ENCODE measurements at regions not wholly inside any gene's neighbourhood (a gene's known extent, or its start where the extent isn't known, plus 50 kb on each side); places are given as distances from the start of the nearest gene placed in this dataset.

DNA sequence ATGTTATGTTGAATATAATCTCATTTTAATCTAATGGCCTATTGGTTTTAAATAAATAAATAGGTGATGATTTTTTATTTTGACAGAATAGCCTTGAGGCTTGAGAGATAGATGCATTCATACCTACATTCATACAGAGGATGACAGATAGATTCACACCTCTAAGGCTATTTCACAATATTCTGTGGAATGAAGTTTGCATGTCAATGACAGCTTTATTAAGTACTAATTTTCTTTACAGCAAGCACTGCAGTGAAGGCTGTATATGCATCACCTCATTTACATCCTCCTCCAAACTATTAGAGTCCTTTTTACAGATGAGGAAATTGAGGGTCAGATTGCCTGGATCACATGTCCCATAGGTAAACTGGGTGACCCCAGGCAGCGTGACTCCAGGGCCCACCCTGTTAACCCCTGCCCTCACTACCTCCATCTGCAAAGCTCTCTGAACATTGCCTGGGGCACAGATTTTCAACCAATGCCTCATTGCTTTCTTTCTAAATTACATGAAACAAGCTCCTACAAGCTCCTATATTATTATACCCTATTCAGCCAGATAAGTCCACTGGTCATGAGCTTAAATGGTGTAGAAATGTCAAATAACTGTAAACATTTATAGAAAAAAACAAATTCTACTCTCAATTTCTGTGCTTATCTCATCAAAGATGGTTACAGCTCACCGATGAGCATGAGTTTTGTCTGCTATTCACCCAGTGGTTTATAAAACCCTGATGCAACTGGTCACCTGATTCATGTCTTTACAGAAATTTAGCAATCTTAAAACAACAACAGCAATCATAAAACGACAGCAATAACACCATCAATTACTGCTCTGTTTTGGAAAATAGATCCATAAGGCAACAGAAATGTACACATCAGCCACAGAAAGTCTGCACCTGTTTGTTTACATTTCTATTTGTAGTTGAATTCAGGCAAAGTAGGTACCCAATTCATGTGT, 338.0 kb downstream of the NSG2 start:
- no peaks in the 10 kb centered on the region for H3K36me3 ChIP-seq (ENCODE audit: control insufficient read depth in 4 of 4, insufficient read depth in 3 of 4, low read depth in 1 of 4, low read length in 3 of 4)
- no peak overlapping the region for H3K9ac ChIP-seq (ENCODE audit: low read depth in 1 of 2, low read length in 2 of 2)
- no peaks in the 10 kb centered on the region for H3K4me1 ChIP-seq (ENCODE audit: control insufficient read depth in 4 of 4, insufficient read depth in 4 of 4, low read length in 3 of 4)
- peaks cover 0 to 8% (median 5%) of the 10 kb centered on the region in 4 donors for H3K27me3 ChIP-seq (ENCODE audit: control insufficient read depth in 4 of 4, insufficient read depth in 4 of 4, low read length in 3 of 4)
- H3K27ac ChIP-seq (ENCODE audit: low read depth in 1 of 2, low read length in 2 of 2) = no peak overlapping the region
- H3K4me3 ChIP-seq (ENCODE audit: low read depth in 1 of 3, low read length in 3 of 3) = no peak overlapping the region
- TF ChIP-seq, protein P1, sequence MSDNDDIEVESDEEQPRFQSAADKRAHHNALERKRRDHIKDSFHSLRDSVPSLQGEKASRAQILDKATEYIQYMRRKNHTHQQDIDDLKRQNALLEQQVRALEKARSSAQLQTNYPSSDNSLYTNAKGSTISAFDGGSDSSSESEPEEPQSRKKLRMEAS (IDR thresholded peaks at IDR 0.05) = no peak
- TF ChIP-seq FOXA1 (IDR thresholded peaks at IDR 0.05) = no peak
- TF ChIP-seq, protein P2, sequence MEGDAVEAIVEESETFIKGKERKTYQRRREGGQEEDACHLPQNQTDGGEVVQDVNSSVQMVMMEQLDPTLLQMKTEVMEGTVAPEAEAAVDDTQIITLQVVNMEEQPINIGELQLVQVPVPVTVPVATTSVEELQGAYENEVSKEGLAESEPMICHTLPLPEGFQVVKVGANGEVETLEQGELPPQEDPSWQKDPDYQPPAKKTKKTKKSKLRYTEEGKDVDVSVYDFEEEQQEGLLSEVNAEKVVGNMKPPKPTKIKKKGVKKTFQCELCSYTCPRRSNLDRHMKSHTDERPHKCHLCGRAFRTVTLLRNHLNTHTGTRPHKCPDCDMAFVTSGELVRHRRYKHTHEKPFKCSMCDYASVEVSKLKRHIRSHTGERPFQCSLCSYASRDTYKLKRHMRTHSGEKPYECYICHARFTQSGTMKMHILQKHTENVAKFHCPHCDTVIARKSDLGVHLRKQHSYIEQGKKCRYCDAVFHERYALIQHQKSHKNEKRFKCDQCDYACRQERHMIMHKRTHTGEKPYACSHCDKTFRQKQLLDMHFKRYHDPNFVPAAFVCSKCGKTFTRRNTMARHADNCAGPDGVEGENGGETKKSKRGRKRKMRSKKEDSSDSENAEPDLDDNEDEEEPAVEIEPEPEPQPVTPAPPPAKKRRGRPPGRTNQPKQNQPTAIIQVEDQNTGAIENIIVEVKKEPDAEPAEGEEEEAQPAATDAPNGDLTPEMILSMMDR (IDR thresholded peaks at IDR 0.05; ENCODE audit: low read depth, low read length, missing input control) = no peak
- no peak for TF ChIP-seq RAD21 (IDR thresholded peaks at IDR 0.05)
- TF ChIP-seq, protein P3, sequence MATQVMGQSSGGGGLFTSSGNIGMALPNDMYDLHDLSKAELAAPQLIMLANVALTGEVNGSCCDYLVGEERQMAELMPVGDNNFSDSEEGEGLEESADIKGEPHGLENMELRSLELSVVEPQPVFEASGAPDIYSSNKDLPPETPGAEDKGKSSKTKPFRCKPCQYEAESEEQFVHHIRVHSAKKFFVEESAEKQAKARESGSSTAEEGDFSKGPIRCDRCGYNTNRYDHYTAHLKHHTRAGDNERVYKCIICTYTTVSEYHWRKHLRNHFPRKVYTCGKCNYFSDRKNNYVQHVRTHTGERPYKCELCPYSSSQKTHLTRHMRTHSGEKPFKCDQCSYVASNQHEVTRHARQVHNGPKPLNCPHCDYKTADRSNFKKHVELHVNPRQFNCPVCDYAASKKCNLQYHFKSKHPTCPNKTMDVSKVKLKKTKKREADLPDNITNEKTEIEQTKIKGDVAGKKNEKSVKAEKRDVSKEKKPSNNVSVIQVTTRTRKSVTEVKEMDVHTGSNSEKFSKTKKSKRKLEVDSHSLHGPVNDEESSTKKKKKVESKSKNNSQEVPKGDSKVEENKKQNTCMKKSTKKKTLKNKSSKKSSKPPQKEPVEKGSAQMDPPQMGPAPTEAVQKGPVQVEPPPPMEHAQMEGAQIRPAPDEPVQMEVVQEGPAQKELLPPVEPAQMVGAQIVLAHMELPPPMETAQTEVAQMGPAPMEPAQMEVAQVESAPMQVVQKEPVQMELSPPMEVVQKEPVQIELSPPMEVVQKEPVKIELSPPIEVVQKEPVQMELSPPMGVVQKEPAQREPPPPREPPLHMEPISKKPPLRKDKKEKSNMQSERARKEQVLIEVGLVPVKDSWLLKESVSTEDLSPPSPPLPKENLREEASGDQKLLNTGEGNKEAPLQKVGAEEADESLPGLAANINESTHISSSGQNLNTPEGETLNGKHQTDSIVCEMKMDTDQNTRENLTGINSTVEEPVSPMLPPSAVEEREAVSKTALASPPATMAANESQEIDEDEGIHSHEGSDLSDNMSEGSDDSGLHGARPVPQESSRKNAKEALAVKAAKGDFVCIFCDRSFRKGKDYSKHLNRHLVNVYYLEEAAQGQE (IDR thresholded peaks at IDR 0.05) = no peak
- TF ChIP-seq NR2F2 (IDR thresholded peaks at IDR 0.05) = no peak
- TF ChIP-seq YY1 (IDR thresholded peaks at IDR 0.05) = no peak
- TF ChIP-seq HNF4A (conservative IDR thresholded peaks at IDR 0.05) = no peak
- no peak for TF ChIP-seq HNF4G (IDR thresholded peaks at IDR 0.05)
- TF ChIP-seq FOXA2 (IDR thresholded peaks at IDR 0.05) = no peak
- no peak for TF ChIP-seq RXRA (IDR thresholded peaks at IDR 0.05)
- 58% methylated on average over 3 of the region's 3 CpGs for WGBS
- DNase-seq (ENCODE audit: low spot score) = no peak
- H3K9me3 ChIP-seq (ENCODE audit: control insufficient read depth in 4 of 4, low read length in 3 of 4) = peaks cover 0 to 6% (median 2%) of the 10 kb centered on the region in 4 donors

DNA sequence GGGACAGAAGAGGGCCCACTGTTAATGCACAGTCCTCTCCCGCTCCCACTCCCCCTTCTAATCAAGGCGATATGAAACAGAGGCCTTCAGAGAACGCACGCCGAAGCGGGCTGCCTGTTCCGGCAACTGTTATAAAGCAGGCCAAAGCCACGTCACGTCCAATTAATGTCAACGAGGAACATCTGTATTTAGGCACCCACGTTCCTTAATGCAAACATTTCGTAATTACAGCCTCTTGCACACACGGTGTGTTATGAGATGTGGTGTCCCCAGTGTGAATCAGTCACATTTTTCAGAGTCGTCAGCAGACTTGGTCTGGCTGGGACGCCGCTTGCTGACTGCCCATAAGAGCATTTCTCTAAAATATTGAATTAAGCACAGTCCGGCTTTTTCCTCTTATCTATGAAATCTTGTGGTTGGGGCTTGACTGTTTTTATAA, 339.0 kb downstream of the NSG2 start:
- no peak overlapping the region for H3K4me3 ChIP-seq (ENCODE audit: low read depth in 1 of 3, low read length in 3 of 3)
- no peak overlapping the region for H3K27ac ChIP-seq (ENCODE audit: low read depth in 1 of 2, low read length in 2 of 2)
- no peak overlapping the region for H3K9ac ChIP-seq (ENCODE audit: low read depth in 1 of 2, low read length in 2 of 2)
- peaks cover 0 to 8% (median 5%) of the 10 kb centered on the region in 4 donors for H3K27me3 ChIP-seq (ENCODE audit: control insufficient read depth in 4 of 4, insufficient read depth in 4 of 4, low read length in 3 of 4)
- DNase-seq (ENCODE audit: low spot score) = no peak
- WGBS = 67% methylated on average over 17 of the region's 17 CpGs
- H3K4me1 ChIP-seq (ENCODE audit: control insufficient read depth in 4 of 4, insufficient read depth in 4 of 4, low read length in 3 of 4) = no peaks in the 10 kb centered on the region
- peaks cover 0 to 4% (median 0%) of the 10 kb centered on the region in 4 donors for H3K9me3 ChIP-seq (ENCODE audit: control insufficient read depth in 4 of 4, low read length in 3 of 4)
- no peaks in the 10 kb centered on the region for H3K36me3 ChIP-seq (ENCODE audit: control insufficient read depth in 4 of 4, insufficient read depth in 3 of 4, low read depth in 1 of 4, low read length in 3 of 4)
- TF ChIP-seq, protein P4, sequence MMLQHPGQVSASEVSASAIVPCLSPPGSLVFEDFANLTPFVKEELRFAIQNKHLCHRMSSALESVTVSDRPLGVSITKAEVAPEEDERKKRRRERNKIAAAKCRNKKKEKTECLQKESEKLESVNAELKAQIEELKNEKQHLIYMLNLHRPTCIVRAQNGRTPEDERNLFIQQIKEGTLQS (IDR thresholded peaks at IDR 0.05) = no peak
- TF ChIP-seq, protein P3 (IDR thresholded peaks at IDR 0.05) = no peak
- TF ChIP-seq HNF4A (conservative IDR thresholded peaks at IDR 0.05) = no peak
- no peak for TF ChIP-seq HNF4G (IDR thresholded peaks at IDR 0.05)
- no peak for TF ChIP-seq YY1 (IDR thresholded peaks at IDR 0.05)
- no peak for TF ChIP-seq RXRA (IDR thresholded peaks at IDR 0.05)
- no peak for TF ChIP-seq FOXA1 (IDR thresholded peaks at IDR 0.05)
- TF ChIP-seq, protein P2 (IDR thresholded peaks at IDR 0.05; ENCODE audit: low read depth, low read length, missing input control) = no peak
- TF ChIP-seq JUND (IDR thresholded peaks at IDR 0.05) = no peak
- no peak for TF ChIP-seq GABPA (IDR thresholded peaks at IDR 0.05 in 1 of 2, conservative IDR thresholded peaks at IDR 0.05 in 1 of 2)
- TF ChIP-seq NR2F2 (IDR thresholded peaks at IDR 0.05) = no peak
- TF ChIP-seq, protein P5, sequence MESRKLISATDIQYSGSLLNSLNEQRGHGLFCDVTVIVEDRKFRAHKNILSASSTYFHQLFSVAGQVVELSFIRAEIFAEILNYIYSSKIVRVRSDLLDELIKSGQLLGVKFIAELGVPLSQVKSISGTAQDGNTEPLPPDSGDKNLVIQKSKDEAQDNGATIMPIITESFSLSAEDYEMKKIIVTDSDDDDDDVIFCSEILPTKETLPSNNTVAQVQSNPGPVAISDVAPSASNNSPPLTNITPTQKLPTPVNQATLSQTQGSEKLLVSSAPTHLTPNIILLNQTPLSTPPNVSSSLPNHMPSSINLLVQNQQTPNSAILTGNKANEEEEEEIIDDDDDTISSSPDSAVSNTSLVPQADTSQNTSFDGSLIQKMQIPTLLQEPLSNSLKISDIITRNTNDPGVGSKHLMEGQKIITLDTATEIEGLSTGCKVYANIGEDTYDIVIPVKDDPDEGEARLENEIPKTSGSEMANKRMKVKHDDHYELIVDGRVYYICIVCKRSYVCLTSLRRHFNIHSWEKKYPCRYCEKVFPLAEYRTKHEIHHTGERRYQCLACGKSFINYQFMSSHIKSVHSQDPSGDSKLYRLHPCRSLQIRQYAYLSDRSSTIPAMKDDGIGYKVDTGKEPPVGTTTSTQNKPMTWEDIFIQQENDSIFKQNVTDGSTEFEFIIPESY (IDR thresholded peaks at IDR 0.05) = no peak
- TF ChIP-seq FOXA2 (IDR thresholded peaks at IDR 0.05) = no peak
